DOHH2 (cell line): ENCODE measurements at regions not wholly inside any gene's neighbourhood (a gene's known extent, or its start where the extent isn't known, plus 50 kb on each side); places are given as distances from the start of the nearest gene placed in this dataset.

ENCODE experiments used
- EZH2phosphoT487 ChIP-seq: fragments of 200-600 bp; sonication (generic); IDR thresholded peaks from 2 replicates; pipeline ENCODE4 v1.6.1; 2017; ENCODE audit warnings: borderline replicate concordance, mild to moderate bottlenecking, antibody characterized with exemption, low read length, moderate library complexity, mixed read lengths
- TF ChIP-seq, protein P1 (sequence below): fragments of 200-600 bp; sonication (generic); IDR thresholded peaks from one replicate; pipeline ENCODE4 v1.5.1; 2014; ENCODE audit warnings: antibody characterized with exemption, mild to moderate bottlenecking, low read depth, low read length; ENCODE audit not compliant: poor library complexity, severe bottlenecking

GRCh38 chr4:116082808-116083366 lies 969.5 kb upstream of the NDST4 start:
- TF ChIP-seq, protein P1, sequence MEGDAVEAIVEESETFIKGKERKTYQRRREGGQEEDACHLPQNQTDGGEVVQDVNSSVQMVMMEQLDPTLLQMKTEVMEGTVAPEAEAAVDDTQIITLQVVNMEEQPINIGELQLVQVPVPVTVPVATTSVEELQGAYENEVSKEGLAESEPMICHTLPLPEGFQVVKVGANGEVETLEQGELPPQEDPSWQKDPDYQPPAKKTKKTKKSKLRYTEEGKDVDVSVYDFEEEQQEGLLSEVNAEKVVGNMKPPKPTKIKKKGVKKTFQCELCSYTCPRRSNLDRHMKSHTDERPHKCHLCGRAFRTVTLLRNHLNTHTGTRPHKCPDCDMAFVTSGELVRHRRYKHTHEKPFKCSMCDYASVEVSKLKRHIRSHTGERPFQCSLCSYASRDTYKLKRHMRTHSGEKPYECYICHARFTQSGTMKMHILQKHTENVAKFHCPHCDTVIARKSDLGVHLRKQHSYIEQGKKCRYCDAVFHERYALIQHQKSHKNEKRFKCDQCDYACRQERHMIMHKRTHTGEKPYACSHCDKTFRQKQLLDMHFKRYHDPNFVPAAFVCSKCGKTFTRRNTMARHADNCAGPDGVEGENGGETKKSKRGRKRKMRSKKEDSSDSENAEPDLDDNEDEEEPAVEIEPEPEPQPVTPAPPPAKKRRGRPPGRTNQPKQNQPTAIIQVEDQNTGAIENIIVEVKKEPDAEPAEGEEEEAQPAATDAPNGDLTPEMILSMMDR = no peak
- no peak for TF ChIP-seq EZH2phosphoT487
